HFFc6 (cell line): ENCODE measurements at regions not wholly inside any gene's neighbourhood (a gene's known extent, or its start where the extent isn't known, plus 50 kb on each side); places are given as distances from the start of the nearest gene placed in this dataset.

Experiments used
- DNase-seq: peaks from one replicate; pipeline ENCODE4 v3.0.0-alpha.2; 2018
- H3K27ac Mint-ChIP-seq: 2 replicates; pipeline ENCODE4 v1.8.0; 2020; ENCODE audit warnings: mild to moderate bottlenecking, mixed read lengths
- H3K27me3 Mint-ChIP-seq: 2 replicates; pipeline ENCODE4 v1.8.0; 2021; ENCODE audit warnings: mild to moderate bottlenecking, moderate library complexity, mixed read lengths; ENCODE audit not compliant: insufficient read depth
- H3K36me3 Mint-ChIP-seq: 2 replicates; pipeline ENCODE4 v1.8.0; 2021; ENCODE audit warnings: low read depth, mixed read lengths
- H3K4me1 Mint-ChIP-seq: 2 replicates; pipeline ENCODE4 v1.8.0; 2020; ENCODE audit warnings: low read depth, mixed read lengths
- H3K4me3 Mint-ChIP-seq: 2 replicates; pipeline ENCODE4 v1.8.0; 2020; ENCODE audit warnings: mild to moderate bottlenecking, moderate library complexity, mixed read lengths
- H3K9me3 Mint-ChIP-seq: 2 replicates; pipeline ENCODE4 v1.8.0; 2020; ENCODE audit warnings: mild to moderate bottlenecking, mixed read lengths
- TF ChIP-seq, protein P1 (sequence below): fragments of 200-600 bp; sonication (generic); IDR thresholded peaks from 2 replicates; pipeline ENCODE4 v1.5.0; 2021; ENCODE audit warnings: antibody characterized with exemption, mild to moderate bottlenecking

GRCh38 chr3:106673926-106674569 lies 703.2 kb upstream of the CCDC54 start:
- H3K27me3 Mint-ChIP-seq = no peaks in the 10 kb centered on the region
- TF ChIP-seq, protein P1, sequence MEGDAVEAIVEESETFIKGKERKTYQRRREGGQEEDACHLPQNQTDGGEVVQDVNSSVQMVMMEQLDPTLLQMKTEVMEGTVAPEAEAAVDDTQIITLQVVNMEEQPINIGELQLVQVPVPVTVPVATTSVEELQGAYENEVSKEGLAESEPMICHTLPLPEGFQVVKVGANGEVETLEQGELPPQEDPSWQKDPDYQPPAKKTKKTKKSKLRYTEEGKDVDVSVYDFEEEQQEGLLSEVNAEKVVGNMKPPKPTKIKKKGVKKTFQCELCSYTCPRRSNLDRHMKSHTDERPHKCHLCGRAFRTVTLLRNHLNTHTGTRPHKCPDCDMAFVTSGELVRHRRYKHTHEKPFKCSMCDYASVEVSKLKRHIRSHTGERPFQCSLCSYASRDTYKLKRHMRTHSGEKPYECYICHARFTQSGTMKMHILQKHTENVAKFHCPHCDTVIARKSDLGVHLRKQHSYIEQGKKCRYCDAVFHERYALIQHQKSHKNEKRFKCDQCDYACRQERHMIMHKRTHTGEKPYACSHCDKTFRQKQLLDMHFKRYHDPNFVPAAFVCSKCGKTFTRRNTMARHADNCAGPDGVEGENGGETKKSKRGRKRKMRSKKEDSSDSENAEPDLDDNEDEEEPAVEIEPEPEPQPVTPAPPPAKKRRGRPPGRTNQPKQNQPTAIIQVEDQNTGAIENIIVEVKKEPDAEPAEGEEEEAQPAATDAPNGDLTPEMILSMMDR = no peak
- H3K4me1 Mint-ChIP-seq = peaks cover 16% of the 10 kb centered on the region
- DNase-seq = no peak
- no peaks in the 10 kb centered on the region for H3K9me3 Mint-ChIP-seq
- H3K27ac Mint-ChIP-seq = no peak overlapping the region
- no peak overlapping the region for H3K4me3 Mint-ChIP-seq
- no peaks in the 10 kb centered on the region for H3K36me3 Mint-ChIP-seq

- TF ChIP-seq, protein P1 = no peak
- Mint-ChIP-seq H3K36me3 (no peaks in the 10 kb centered on the region), H3K9me3 (no peaks in the 10 kb centered on the region), H3K27ac (no peak overlapping the region), H3K4me3 (no peak overlapping the region), H3K4me1 (peaks cover 16% of the 10 kb centered on the region), H3K27me3 (no peaks in the 10 kb centered on the region)
- no peak for DNase-seq
Observed at GRCh38 chr3:106675451-106675850, 701.8 kb upstream of the CCDC54 start.

DNA sequence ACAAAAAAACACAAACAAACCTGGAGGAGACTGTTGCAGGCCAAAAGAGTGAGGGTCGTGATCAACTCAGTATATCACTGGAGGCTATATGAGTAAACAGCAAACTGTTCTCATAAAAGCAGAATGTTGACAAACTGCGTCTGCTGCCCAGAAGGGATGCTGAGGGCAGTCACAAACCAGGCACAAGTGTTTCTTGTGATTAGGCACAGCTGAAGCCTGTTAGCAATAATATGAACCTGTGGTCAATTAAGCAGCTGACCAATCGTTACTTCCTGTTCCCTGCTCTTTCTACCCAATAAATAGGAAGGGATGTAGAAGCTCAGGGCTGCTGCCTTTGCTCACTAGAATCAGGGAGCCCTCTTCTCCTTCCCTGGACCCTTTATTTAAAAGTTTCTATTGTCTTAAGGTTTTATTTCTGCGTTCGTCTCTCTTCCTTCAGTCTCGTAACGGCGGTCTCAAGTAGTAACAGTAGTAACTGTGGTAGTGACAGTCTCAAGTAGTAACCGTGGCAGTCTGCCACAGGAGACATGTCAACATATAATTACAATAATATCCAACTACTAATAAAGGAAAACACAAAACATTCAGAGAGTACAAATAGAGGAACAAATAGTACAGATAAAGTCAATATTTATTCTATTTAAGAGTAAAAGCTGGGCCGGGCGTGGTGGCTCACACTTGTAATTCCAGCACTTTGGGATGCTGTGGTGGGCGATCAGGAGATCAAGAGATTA lies 698.4 kb upstream of the CCDC54 start:
- no peaks in the 10 kb centered on the region for H3K9me3 Mint-ChIP-seq
- H3K27me3 Mint-ChIP-seq = no peaks in the 10 kb centered on the region
- peaks cover 24% of the 10 kb centered on the region for H3K4me1 Mint-ChIP-seq
- TF ChIP-seq, protein P1 = no peak
- H3K36me3 Mint-ChIP-seq = no peaks in the 10 kb centered on the region
- DNase-seq = no peak
- no peak overlapping the region for H3K27ac Mint-ChIP-seq
- no peak overlapping the region for H3K4me3 Mint-ChIP-seq

- no peak overlapping the region for H3K27ac Mint-ChIP-seq
- H3K4me3 Mint-ChIP-seq = no peak overlapping the region
- no peak for DNase-seq
- no peaks in the 10 kb centered on the region for H3K9me3 Mint-ChIP-seq
- TF ChIP-seq, protein P1 = no peak
- H3K4me1 Mint-ChIP-seq = peaks cover 46% of the 10 kb centered on the region
- H3K36me3 Mint-ChIP-seq = no peaks in the 10 kb centered on the region
- no peaks in the 10 kb centered on the region for H3K27me3 Mint-ChIP-seq
Observed at GRCh38 chr3:106683953-106684620, 693.2 kb upstream of the CCDC54 start.

DNA sequence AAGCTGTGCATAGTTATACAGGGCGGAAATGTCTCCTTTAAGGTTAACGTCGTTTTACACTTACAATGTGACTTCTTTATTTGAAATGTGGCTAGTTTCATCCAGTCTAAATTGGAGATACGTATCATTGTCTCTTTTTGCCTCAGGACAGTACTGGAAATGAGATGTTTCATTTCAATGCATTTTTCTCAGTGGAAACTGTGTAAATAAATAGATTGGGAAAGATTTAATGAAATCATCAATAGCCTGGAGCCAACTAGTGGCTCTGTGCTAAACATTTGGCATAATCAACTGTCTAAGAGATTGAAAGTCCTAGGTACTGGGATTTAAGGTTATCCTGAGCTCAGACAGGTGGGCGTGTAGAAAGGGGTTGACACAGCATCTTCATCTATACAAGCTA lies 691.5 kb upstream of the CCDC54 start:
- H3K4me3 Mint-ChIP-seq = no peak overlapping the region
- H3K4me1 Mint-ChIP-seq = peaks cover 48% of the 10 kb centered on the region
- H3K27me3 Mint-ChIP-seq = no peaks in the 10 kb centered on the region
- H3K27ac Mint-ChIP-seq = no peak overlapping the region
- DNase-seq = no peak
- no peaks in the 10 kb centered on the region for H3K9me3 Mint-ChIP-seq
- TF ChIP-seq, protein P1 = no peak
- H3K36me3 Mint-ChIP-seq = no peaks in the 10 kb centered on the region
